K562 (cell line): ENCODE measurements at regions not wholly inside any gene's neighbourhood (a gene's known extent, or its start where the extent isn't known, plus 50 kb on each side); places are given as distances from the start of the nearest gene placed in this dataset.

ENCODE experiments used
- ATAC-seq: fragments of 200-7000 bp; cut with Tn5 transposase; 3 replicates; pipeline ENCODE4 v1.9.1; 2020; ENCODE audit warnings: moderate library complexity
- BruUV-seq: library from RNA; stranded (reverse); fragments of 400-500 nt; replicated peaks from 2 replicates; lab custom pipeline; 2021; lab: Mats Ljungman, UMichigan
- CTCF ChIA-PET: fragments of 300-600 bp; formaldehyde crosslinking; extraction: SDS; loops from one replicate; lab custom pipeline; 2021; ENCODE audit warnings: low intra/inter-chr PET ratio; lab: Yijun Ruan, JAX
- POLR2A ChIA-PET: fragments of 300-600, 350-650 bp; sonication (Branson Sonifier 250); formaldehyde crosslinking; extraction: SDS; loops from one replicate; lab custom pipeline; 2021; ENCODE audit warnings: antibody characterized with exemption, inconsistent platforms; lab: Yijun Ruan, JAX
- DNase-seq, 4 experiments: peaks; one replicate each; pipeline versions ENCODE4 v3.0.0 to v3.0.0-alpha.2; 2011 to 2018; ENCODE audit warnings: low spot score in 3 of 4, mixed read lengths in 3 of 4; ENCODE audit errors: extremely low read depth in 1 of 4
- FAIRE-seq: peaks from 2 replicates; lab custom pipeline; 2011; peaks lifted over from hg19 to GRCh38; lab: Jason Lieb, UNC
- H2AFZ ChIP-seq: 2 replicates; pipeline ENCODE4 v1.6.0; 2011; ENCODE audit warnings: low read depth, low read length, control low read depth, inconsistent platforms
- H3K27ac ChIP-seq: fragments of 200-600 bp; 3 replicates; pipeline ENCODE4 v1.8.0; 2011; ENCODE audit warnings: low read depth, mild to moderate bottlenecking, control low read depth, inconsistent platforms, low read length, moderate library complexity, mixed read lengths; ENCODE audit errors: extremely low read depth
- H3K27me3 ChIP-seq, 2 experiments: fragments of 300-600 bp in 1 of 2; 2 replicates in 1 of 2; 3 replicates in 1 of 2; pipeline versions ENCODE4 v1.6.0 to v1.8.0; 2011; ENCODE audit warnings: inconsistent platforms in 2 of 2, low read length in 2 of 2, mild to moderate bottlenecking in 1 of 2, mixed read lengths in 1 of 2, moderate library complexity in 1 of 2; ENCODE audit not compliant: control insufficient read depth in 2 of 2, insufficient read depth in 2 of 2
- H3K36me3 ChIP-seq: fragments of 300-600 bp; 3 replicates; pipeline ENCODE4 v1.8.0; 2011; ENCODE audit warnings: mild to moderate bottlenecking, low read length, inconsistent platforms; ENCODE audit not compliant: control insufficient read depth, insufficient read depth
- H3K4me1 ChIP-seq, 2 experiments: fragments of 200-600 bp in 1 of 2; replicated peaks in 1 of 2; 2 replicates in 1 of 2; 3 replicates in 1 of 2; pipeline versions ENCODE4 v1.5.1 to v1.8.0; 2011; ENCODE audit warnings: inconsistent platforms in 2 of 2, low read length in 2 of 2, mild to moderate bottlenecking in 1 of 2, mixed read lengths in 1 of 2, moderate library complexity in 1 of 2; ENCODE audit not compliant: control insufficient read depth in 2 of 2, insufficient read depth in 2 of 2
- H3K4me2 ChIP-seq: 2 replicates; pipeline ENCODE4 v1.6.1; 2011; ENCODE audit warnings: low read length, control low read depth, inconsistent platforms, mixed read lengths; ENCODE audit not compliant: insufficient read depth
- H3K4me3 ChIP-seq: fragments of 200-600 bp; sonication (generic), shearing (Covaris generic); 2 replicates; pipeline ENCODE4 v1.5.1; 2016; ENCODE audit warnings: control low read depth, inconsistent platforms
- H3K79me2 ChIP-seq: fragments of 200-600 bp; 3 replicates; pipeline ENCODE4 v1.8.0; 2011; ENCODE audit warnings: low read length, inconsistent platforms; ENCODE audit not compliant: control insufficient read depth, insufficient read depth
- H3K9ac ChIP-seq, 2 experiments: 2 replicates each; pipeline versions ENCODE4 v1.6.0 to v1.6.1; 2011; ENCODE audit warnings: low read depth in 2 of 2, low read length in 2 of 2, control low read depth in 1 of 2, inconsistent platforms in 1 of 2, mild to moderate bottlenecking in 1 of 2, mixed read lengths in 1 of 2; ENCODE audit not compliant: insufficient read depth in 1 of 2
- H3K9me1 ChIP-seq: one replicate; pipeline ENCODE4 v1.6.0; 2011; ENCODE audit warnings: inconsistent platforms, mild to moderate bottlenecking, low read length, moderate library complexity; ENCODE audit not compliant: control insufficient read depth, insufficient read depth
- H3K9me3 ChIP-seq: replicated peaks from 2 replicates; pipeline ENCODE4 v1.5.1; 2011; ENCODE audit warnings: low read depth, low read length, inconsistent platforms; ENCODE audit not compliant: control insufficient read depth, insufficient read depth
- H4K20me1 ChIP-seq: replicated peaks from 2 replicates; pipeline ENCODE4 v1.6.1; 2011; ENCODE audit warnings: low read length, inconsistent platforms, mixed read lengths; ENCODE audit not compliant: control insufficient read depth, insufficient read depth
- CBFA2T3 ChIP-seq: fragments of 450-650 bp; IDR thresholded peaks from 2 replicates; pipeline ENCODE4 v1.6.1; 2017
- CBX1 ChIP-seq: sonication (generic); IDR thresholded peaks from 2 replicates; pipeline ENCODE4 v1.6.1; 2016; ENCODE audit warnings: antibody characterized with exemption, low read depth, mild to moderate bottlenecking
- CREB1 ChIP-seq, 2 experiments: sonication (generic) in 1 of 2; formaldehyde crosslinking in 1 of 2; IDR thresholded peaks; 2 replicates each; pipeline versions ENCODE4 v1.6.1 to v1.8.0; 2012 to 2022; ENCODE audit warnings: inconsistent platforms in 1 of 2, mild to moderate bottlenecking in 1 of 2, missing genetic modification reagents in 1 of 2, moderate library complexity in 1 of 2
- DIDO1 ChIP-seq: fragments of 450-650 bp; IDR thresholded peaks from 2 replicates; pipeline ENCODE4 v1.6.1; 2016; ENCODE audit warnings: low read depth, missing biosample characterization, missing genetic modification characterization
- HCFC1 ChIP-seq: IDR thresholded peaks from 2 replicates; pipeline ENCODE4 v1.6.1; 2012; ENCODE audit warnings: low read depth, low read length, improper control_type of control experiment
- HOMEZ ChIP-seq: fragments of 250-450 bp; sonication (Bioruptor Pico); IDR thresholded peaks from 2 replicates; pipeline ENCODE4 v1.4.0; 2020; ENCODE audit warnings: mild to moderate bottlenecking, moderate library complexity
- IFI16 ChIP-seq: fragments of 250-450 bp; sonication (Bioruptor Pico); IDR thresholded peaks from 2 replicates; pipeline ENCODE4 v2.1.2; 2022; ENCODE audit warnings: mild to moderate bottlenecking, inconsistent platforms
- MIER1 ChIP-seq: fragments of 450-650 bp; IDR thresholded peaks from 2 replicates; pipeline ENCODE4 v1.6.1; 2016; ENCODE audit warnings: antibody characterized with exemption, mild to moderate bottlenecking, low read depth
- SIRT6 ChIP-seq: IDR thresholded peaks from one replicate; pipeline ENCODE4 v1.6.1; 2012; ENCODE audit warnings: low read depth, mild to moderate bottlenecking, control low read depth, inconsistent platforms, low read length, moderate library complexity
- SP1 ChIP-seq: sonication (generic); formaldehyde crosslinking; IDR thresholded peaks from 2 replicates; pipeline ENCODE4 v1.8.1; 2022; ENCODE audit warnings: mild to moderate bottlenecking, missing genetic modification reagents
- SUPT5H ChIP-seq: fragments of 450-650 bp; IDR thresholded peaks from 2 replicates; pipeline ENCODE4 v1.6.1; 2016
- TEAD1 ChIP-seq, 2 experiments: fragments of 450-650 bp in 1 of 2; sonication (generic) in 1 of 2; formaldehyde crosslinking; IDR thresholded peaks; 2 replicates each; pipeline versions ENCODE4 v1.4.0 to v1.8.0; 2020 to 2022; ENCODE audit warnings: mild to moderate bottlenecking in 2 of 2, missing genetic modification reagents in 1 of 2
- TRIM28 ChIP-seq: fragments of 450-650 bp; IDR thresholded peaks from 2 replicates; pipeline ENCODE4 v1.6.1; 2017
- ZBTB26 ChIP-seq: fragments of 450-650 bp; formaldehyde crosslinking; IDR thresholded peaks from 2 replicates; pipeline ENCODE4 v1.4.0; 2022; ENCODE audit warnings: missing genetic modification characterization
- ZNF175 ChIP-seq: fragments of 200-800 bp; sonication (Bioruptor generic); IDR thresholded peaks from 2 replicates; pipeline ENCODE4 v1.6.1; 2016; ENCODE audit warnings: low read depth, mild to moderate bottlenecking, missing genetic modification characterization, missing compliant biosample characterization
- ZNF639 ChIP-seq, 2 experiments: fragments of 200-800 bp in 1 of 2; sonication (Bioruptor generic) in 1 of 2; sonication (generic) in 1 of 2; formaldehyde crosslinking in 1 of 2; IDR thresholded peaks in 1 of 2; conservative IDR thresholded peaks in 1 of 2; 2 replicates each; pipeline versions ENCODE4 v1.5.0 to v1.6.1; 2016 to 2020; ENCODE audit warnings: missing compliant biosample characterization in 1 of 2, missing genetic modification characterization in 1 of 2, missing genetic modification reagents in 1 of 2
- ZNF696 ChIP-seq: fragments of 250-450 bp; sonication (Bioruptor Pico); conservative IDR thresholded peaks from 2 replicates; pipeline ENCODE4 v1.4.0; 2020; ENCODE audit warnings: mild to moderate bottlenecking, moderate library complexity
- ZNF707 ChIP-seq: fragments of 250-450 bp; sonication (Bioruptor Pico); conservative IDR thresholded peaks from 2 replicates; pipeline ENCODE4 v1.8.0; 2022; ENCODE audit warnings: inconsistent platforms, mild to moderate bottlenecking, moderate library complexity
- ZNF778 ChIP-seq: fragments of 450-650 bp; formaldehyde crosslinking; IDR thresholded peaks from 2 replicates; pipeline ENCODE4 v1.4.0; 2020; ENCODE audit warnings: mild to moderate bottlenecking, moderate library complexity
- ZNF780A ChIP-seq: fragments of 250-450 bp; sonication (Bioruptor Pico); IDR thresholded peaks from 2 replicates; pipeline ENCODE4 v1.5.0; 2021; ENCODE audit warnings: mild to moderate bottlenecking
- in situ Hi-C: fragments of 300-500 bp; cut with MboI; formaldehyde crosslinking; loops from 4 replicates; pipeline ENCODE4 v1.15.0; 2018; ENCODE audit warnings: inconsistent platforms, mixed read lengths
- intact Hi-C: fragments of 100-400 bp; cut with micrococcal nuclease; formaldehyde crosslinking; loops from 2 replicates; pipeline ENCODE4 v1.14.2; 2022

GRCh38 chr6:91094806-91095475 is 508.1 kb upstream of the MAP3K7 start:
- Histone ChIP-seq H3K9me3 (no peaks in the 10 kb centered on the region), H3K4me3 (no peak overlapping the region), H3K9ac (no peak overlapping the region), H3K4me1 (no peaks in the 10 kb centered on the region), H3K27me3 (no peaks in the 10 kb centered on the region), H3K9me1 (no peaks in the 10 kb centered on the region), H4K20me1 (no peaks in the 10 kb centered on the region), H2AFZ (no peak overlapping the region), H3K27ac (no peak overlapping the region), H3K4me2 (no peak overlapping the region), H3K36me3 (no peaks in the 10 kb centered on the region), H3K79me2 (no peaks in the 10 kb centered on the region)
- BruUV-seq, result no TSS peak
- intact Hi-C loops (no loop called here), in situ Hi-C loops (no loop called here)
- FAIRE-seq, result no peak
- ChIA-PET CTCF (no interaction called here), POLR2A (no interaction called here)
- DNase-seq, result no peak
- no peak for TF ChIP-seq ZBTB26 (CRISPR knock-in tag)
- no peak for TF ChIP-seq ZNF639 (CRISPR knock-in tag; conservative IDR thresholded peaks at IDR 0.05 in 1 of 2, IDR thresholded peaks at IDR 0.05 in 1 of 2)
- TF ChIP-seq ZNF778 (CRISPR knock-in tag), result no peak
- no peak for TF ChIP-seq ZNF175 (CRISPR knock-in tag)
- TF ChIP-seq MIER1, result no peak
- TF ChIP-seq TRIM28, result no peak
- TF ChIP-seq HOMEZ (CRISPR knock-in tag), result no peak
- no peak for TF ChIP-seq SUPT5H
- no peak for TF ChIP-seq CREB1 (IDR thresholded peaks at IDR 0.05)
- TF ChIP-seq CREB1 (CRISPR knock-in tag; IDR thresholded peaks at IDR 0.05), result no peak
- TF ChIP-seq HCFC1, result no peak
- TF ChIP-seq ZNF707, result no peak
- no peak for TF ChIP-seq TEAD1 (CRISPR knock-in tag; IDR thresholded peaks at IDR 0.05)
- TF ChIP-seq DIDO1, result no peak
- TF ChIP-seq ZNF780A (CRISPR knock-in tag), result no peak
- TF ChIP-seq ZNF696, result no peak
- no peak for TF ChIP-seq SP1 (CRISPR knock-in tag)
- no peak for TF ChIP-seq CBFA2T3
- TF ChIP-seq SIRT6, result no peak
- TF ChIP-seq IFI16, result no peak
- TF ChIP-seq CBX1, result no peak
- ATAC-seq, result no peak
